Keratinocyte (primary cell): ENCODE measurements at regions not wholly inside any gene's neighbourhood (a gene's known extent, or its start where the extent isn't known, plus 50 kb on each side); places are given as distances from the start of the nearest gene placed in this dataset.

ENCODE experiments used
- DNase-seq: peaks from one replicate; pipeline ENCODE4 v3.0.0-alpha.2; 2011; ENCODE audit warnings: low read depth, missing footprints, low spot score
- FAIRE-seq: peaks from 2 replicates; lab custom pipeline; 2011; peaks lifted over from hg19 to GRCh38; lab: Jason Lieb, UNC
- H2AFZ ChIP-seq: 2 replicates; pipeline ENCODE4 v1.6.0; 2012; ENCODE audit warnings: low read length, control low read depth, inconsistent platforms; ENCODE audit not compliant: control insufficient read depth
- H3K27ac ChIP-seq: 2 replicates; pipeline ENCODE4 v1.5.1; 2011; ENCODE audit warnings: low read length; ENCODE audit not compliant: control insufficient read depth, insufficient read depth
- H3K27me3 ChIP-seq: 3 replicates; pipeline ENCODE4 v1.6.0; 2011; ENCODE audit warnings: low read length; ENCODE audit not compliant: control insufficient read depth, insufficient read depth; ENCODE audit errors: extremely low read depth
- H3K36me3 ChIP-seq, 2 experiments: 2 replicates in 1 of 2; 3 replicates in 1 of 2; pipeline ENCODE4 v1.5.1; 2011; ENCODE audit warnings: low read length in 2 of 2, mild to moderate bottlenecking in 1 of 2; ENCODE audit not compliant: control insufficient read depth in 2 of 2, insufficient read depth in 2 of 2; ENCODE audit errors: extremely low read depth in 1 of 2
- H3K4me1 ChIP-seq: 3 replicates; pipeline ENCODE4 v1.5.1; 2011; ENCODE audit warnings: low read length; ENCODE audit not compliant: control insufficient read depth, insufficient read depth; ENCODE audit errors: extremely low read depth
- H3K4me2 ChIP-seq: 3 replicates; pipeline ENCODE4 v1.6.0; 2011; ENCODE audit warnings: low read depth, low read length; ENCODE audit not compliant: control insufficient read depth, insufficient read depth; ENCODE audit errors: extremely low read depth
- H3K4me3 ChIP-seq, 3 experiments: fragments of 200-600 bp in 1 of 3; sonication (generic) in 1 of 3; 2 replicates in 2 of 3; 3 replicates in 1 of 3; pipeline ENCODE4 v1.5.1; 2011 to 2016; ENCODE audit warnings: low read length in 3 of 3, mild to moderate bottlenecking in 3 of 3, control low read depth in 2 of 3, inconsistent platforms in 1 of 3, low read depth in 1 of 3, mixed read lengths in 1 of 3, mixed run types in 1 of 3, moderate library complexity in 1 of 3; ENCODE audit not compliant: control insufficient read depth in 2 of 3, insufficient read depth in 2 of 3; ENCODE audit errors: extremely low read depth in 1 of 3
- H3K79me2 ChIP-seq: 2 replicates; pipeline ENCODE4 v1.6.0; 2012; ENCODE audit warnings: low read length; ENCODE audit not compliant: control insufficient read depth, insufficient read depth
- H3K9ac ChIP-seq: 3 replicates; pipeline ENCODE4 v1.6.0; 2011; ENCODE audit warnings: low read length; ENCODE audit not compliant: control insufficient read depth, insufficient read depth; ENCODE audit errors: extremely low read depth
- H3K9me1 ChIP-seq: 3 replicates; pipeline ENCODE4 v1.6.0; 2011; ENCODE audit warnings: low read length; ENCODE audit not compliant: control insufficient read depth, insufficient read depth; ENCODE audit errors: extremely low read depth
- H3K9me3 ChIP-seq: 2 replicates; pipeline ENCODE4 v1.5.1; 2012; ENCODE audit warnings: low read depth, low read length; ENCODE audit not compliant: control insufficient read depth
- H4K20me1 ChIP-seq: 3 replicates; pipeline ENCODE4 v1.6.0; 2011; ENCODE audit warnings: low read length; ENCODE audit not compliant: control insufficient read depth, insufficient read depth; ENCODE audit errors: extremely low read depth
- CTCF ChIP-seq, 3 experiments: IDR thresholded peaks in 1 of 3; conservative IDR thresholded peaks in 1 of 3; optimal IDR thresholded peaks in 1 of 3; 2 replicates in 2 of 3; 3 replicates in 1 of 3; pipeline versions ENCODE3 to v1.5.1; 2011; ENCODE audit warnings: low read length in 3 of 3, mild to moderate bottlenecking in 3 of 3, moderate library complexity in 2 of 3, control low read depth in 1 of 3, inconsistent platforms in 1 of 3; ENCODE audit not compliant: insufficient read depth in 2 of 3; ENCODE audit errors: extremely low read depth in 1 of 3
- EZH2 ChIP-seq: IDR thresholded peaks from one replicate; pipeline ENCODE4 v1.6.1; 2012; ENCODE audit warnings: inconsistent platforms, mild to moderate bottlenecking, low read length, moderate library complexity
- dilution Hi-C: fragments of 300-500 bp; cut with MboI; formaldehyde crosslinking; loops from one replicate; pipeline ENCODE4 v1.7.0; 2020; ENCODE audit warnings: low sequenced_read_pairs; ENCODE audit not compliant: extremely low pct_ligation_motif_present

GRCh38 chr14:85079842-85080730 is 449.9 kb upstream of the FLRT2 start:
- no peak for DNase-seq
- Histone ChIP-seq H3K4me2 (no peak overlapping the region), H3K4me1 (peaks cover 22% of the 10 kb centered on the region), H3K9ac (no peak overlapping the region), H4K20me1 (no peaks in the 10 kb centered on the region), H3K79me2 (no peaks in the 10 kb centered on the region), H3K27ac (no peak overlapping the region), H3K4me3 (no peak overlapping the region), H2AFZ (no peak overlapping the region), H3K9me1 (no peaks in the 10 kb centered on the region), H3K27me3 (no peaks in the 10 kb centered on the region), H3K9me3 (no peaks in the 10 kb centered on the region), H3K36me3 (no peaks in the 10 kb centered on the region)
- FAIRE-seq, result no peak
- dilution Hi-C loops, result no loop called here
- TF ChIP-seq EZH2 (no peak), CTCF (optimal IDR thresholded peaks at IDR 0.05 in 1 of 3, IDR thresholded peaks at IDR 0.05 in 1 of 3, conservative IDR thresholded peaks at IDR 0.05 in 1 of 3; ENCODE audit: extremely low read depth in 1 of 3, insufficient read depth in 2 of 3, low read length in 3 of 3) (no peak)

GRCh38 chr14:85084344-85084743 is 445.6 kb upstream of the FLRT2 start:
- Histone ChIP-seq H3K4me1 (peaks cover 7% of the 10 kb centered on the region), H3K4me2 (no peak overlapping the region), H3K27ac (no peak overlapping the region), H3K27me3 (no peaks in the 10 kb centered on the region), H3K9ac (no peak overlapping the region), H2AFZ (no peak overlapping the region), H3K36me3 (no peaks in the 10 kb centered on the region), H3K4me3 (no peak overlapping the region), H4K20me1 (no peaks in the 10 kb centered on the region), H3K9me3 (no peaks in the 10 kb centered on the region), H3K9me1 (no peaks in the 10 kb centered on the region), H3K79me2 (no peaks in the 10 kb centered on the region)
- TF ChIP-seq EZH2 (no peak), CTCF (optimal IDR thresholded peaks at IDR 0.05 in 1 of 3, IDR thresholded peaks at IDR 0.05 in 1 of 3, conservative IDR thresholded peaks at IDR 0.05 in 1 of 3; ENCODE audit: extremely low read depth in 1 of 3, insufficient read depth in 2 of 3, low read length in 3 of 3) (no peak)
- FAIRE-seq, result no peak
- dilution Hi-C loops, result no loop called here
- DNase-seq, result no peak
